Smooth muscle cell (in vitro differentiated cells): ENCODE measurements at regions not wholly inside any gene's neighbourhood (a gene's known extent, or its start where the extent isn't known, plus 50 kb on each side); places are given as distances from the start of the nearest gene placed in this dataset.

Experiments used
- DNase-seq: peaks from one replicate; lab custom pipeline; 2025; ENCODE audit not compliant: unreplicated experiment; lab: John Stamatoyannopoulos, UW
- H2AFZ ChIP-seq: fragments of 200-600 bp; sonication (generic); 2 replicates; pipeline ENCODE4 v1.6.0; 2016; ENCODE audit warnings: antibody characterized with exemption, low read depth, mild to moderate bottlenecking
- H3F3A ChIP-seq: fragments of 200-600 bp; sonication (generic); 2 replicates; pipeline ENCODE4 v1.6.0; 2017; ENCODE audit warnings: antibody characterized with exemption, low read depth
- H3K27ac ChIP-seq: fragments of 200-600 bp; sonication (generic); 2 replicates; pipeline ENCODE4 v1.5.1; 2016; ENCODE audit warnings: low read depth, mild to moderate bottlenecking
- H3K27me3 ChIP-seq: fragments of 200-600 bp; sonication (generic); 2 replicates; pipeline ENCODE4 v1.6.1; 2016; ENCODE audit warnings: low read depth, mild to moderate bottlenecking
- H3K36me3 ChIP-seq: fragments of 200-600 bp; sonication (generic); 2 replicates; pipeline ENCODE4 v1.5.1; 2016; ENCODE audit warnings: low read depth
- H3K4me1 ChIP-seq: fragments of 200-600 bp; sonication (generic); 2 replicates; pipeline ENCODE4 v1.5.1; 2016; ENCODE audit warnings: low read depth
- H3K4me2 ChIP-seq: fragments of 200-600 bp; sonication (generic); 2 replicates; pipeline ENCODE4 v1.6.0; 2016; ENCODE audit warnings: mild to moderate bottlenecking
- H3K4me3 ChIP-seq: fragments of 200-600 bp; sonication (generic); 2 replicates; pipeline ENCODE4 v1.5.1; 2016; ENCODE audit warnings: mild to moderate bottlenecking
- H3K79me2 ChIP-seq: fragments of 200-600 bp; sonication (generic); 2 replicates; pipeline ENCODE4 v1.6.0; 2016; ENCODE audit warnings: low read depth, mild to moderate bottlenecking
- H3K9ac ChIP-seq: fragments of 200-600 bp; sonication (generic); 2 replicates; pipeline ENCODE4 v1.6.0; 2016; ENCODE audit warnings: low read depth
- H3K9me3 ChIP-seq: fragments of 200-600 bp; sonication (generic); replicated peaks from 2 replicates; pipeline ENCODE4 v1.5.1; 2016; ENCODE audit warnings: low read depth
- H4K20me1 ChIP-seq: fragments of 200-600 bp; sonication (generic); 2 replicates; pipeline ENCODE4 v1.6.0; 2016; ENCODE audit warnings: low read depth
- WGBS: methylation state at CpG from one replicate; pipeline ENCODE4 v1.1.7; 2016; ENCODE audit warnings: low lambda C conversion rate; 5-methylcytosine and 5-hydroxymethylcytosine counted together
- TF ChIP-seq, protein P1 (sequence below): fragments of 200-600 bp; sonication (generic); IDR thresholded peaks from 2 replicates; pipeline ENCODE4 v1.5.1; 2017; ENCODE audit warnings: borderline replicate concordance, mild to moderate bottlenecking, antibody characterized with exemption; ENCODE audit not compliant: insufficient read depth, poor library complexity, severe bottlenecking

- no peaks in the 10 kb centered on the region for H3K4me1 ChIP-seq
- no peaks in the 10 kb centered on the region for H3K27me3 ChIP-seq
- no peak overlapping the region for H3K4me2 ChIP-seq
- no peak overlapping the region for H3K27ac ChIP-seq
- H4K20me1 ChIP-seq: no peaks in the 10 kb centered on the region
- H3K4me3 ChIP-seq: no peak overlapping the region
- no peak overlapping the region for H2AFZ ChIP-seq
- H3K9ac ChIP-seq: no peak overlapping the region
- no peaks in the 10 kb centered on the region for H3F3A ChIP-seq
- TF ChIP-seq, protein P1, sequence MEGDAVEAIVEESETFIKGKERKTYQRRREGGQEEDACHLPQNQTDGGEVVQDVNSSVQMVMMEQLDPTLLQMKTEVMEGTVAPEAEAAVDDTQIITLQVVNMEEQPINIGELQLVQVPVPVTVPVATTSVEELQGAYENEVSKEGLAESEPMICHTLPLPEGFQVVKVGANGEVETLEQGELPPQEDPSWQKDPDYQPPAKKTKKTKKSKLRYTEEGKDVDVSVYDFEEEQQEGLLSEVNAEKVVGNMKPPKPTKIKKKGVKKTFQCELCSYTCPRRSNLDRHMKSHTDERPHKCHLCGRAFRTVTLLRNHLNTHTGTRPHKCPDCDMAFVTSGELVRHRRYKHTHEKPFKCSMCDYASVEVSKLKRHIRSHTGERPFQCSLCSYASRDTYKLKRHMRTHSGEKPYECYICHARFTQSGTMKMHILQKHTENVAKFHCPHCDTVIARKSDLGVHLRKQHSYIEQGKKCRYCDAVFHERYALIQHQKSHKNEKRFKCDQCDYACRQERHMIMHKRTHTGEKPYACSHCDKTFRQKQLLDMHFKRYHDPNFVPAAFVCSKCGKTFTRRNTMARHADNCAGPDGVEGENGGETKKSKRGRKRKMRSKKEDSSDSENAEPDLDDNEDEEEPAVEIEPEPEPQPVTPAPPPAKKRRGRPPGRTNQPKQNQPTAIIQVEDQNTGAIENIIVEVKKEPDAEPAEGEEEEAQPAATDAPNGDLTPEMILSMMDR: peak; percentile 60
- no peaks in the 10 kb centered on the region for H3K36me3 ChIP-seq
- no peaks in the 10 kb centered on the region for H3K9me3 ChIP-seq
- WGBS: 62% methylated on average over 2 of the region's 2 CpGs
- no peaks in the 10 kb centered on the region for H3K79me2 ChIP-seq
- no peak for DNase-seq
These were observed 673.6 kb upstream of the TENM3 start for GRCh38 chr4:181569553-181569952.

DNA sequence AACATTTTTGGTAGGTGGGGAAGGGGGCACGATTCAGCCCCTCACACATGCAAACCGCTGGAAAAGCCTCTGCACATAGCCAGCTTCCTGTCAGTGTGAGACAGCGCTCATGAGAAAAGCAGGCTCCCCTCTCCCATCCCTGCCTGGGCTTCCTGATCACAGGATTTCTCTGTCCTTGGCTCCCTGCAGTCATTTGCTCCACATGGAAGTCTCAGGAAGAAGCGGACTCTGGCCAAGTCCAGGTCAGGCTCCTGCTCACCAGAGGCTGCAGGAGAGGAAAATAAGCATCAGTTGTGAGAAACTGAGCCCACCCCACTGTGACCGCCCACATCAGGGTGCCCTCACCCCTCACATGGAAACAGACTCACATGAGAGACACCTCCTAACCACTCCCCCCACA is 664.3 kb upstream of the TENM3 start:
- no peak for DNase-seq
- no peak overlapping the region for H3K4me2 ChIP-seq
- TF ChIP-seq, protein P1: no peak
- no peak overlapping the region for H2AFZ ChIP-seq
- no peaks in the 10 kb centered on the region for H3K9me3 ChIP-seq
- H3K79me2 ChIP-seq: no peaks in the 10 kb centered on the region
- WGBS: 86% methylated on average over 5 of the region's 5 CpGs
- no peak overlapping the region for H3K4me3 ChIP-seq
- no peaks in the 10 kb centered on the region for H3K27me3 ChIP-seq
- H3K9ac ChIP-seq: no peak overlapping the region
- H3F3A ChIP-seq: no peaks in the 10 kb centered on the region
- H3K27ac ChIP-seq: no peak overlapping the region
- no peaks in the 10 kb centered on the region for H3K36me3 ChIP-seq
- no peaks in the 10 kb centered on the region for H3K4me1 ChIP-seq
- H4K20me1 ChIP-seq: no peaks in the 10 kb centered on the region

- no peaks in the 10 kb centered on the region for H3K4me1 ChIP-seq
- TF ChIP-seq, protein P1: no peak
- H3K27me3 ChIP-seq: no peaks in the 10 kb centered on the region
- H3K9me3 ChIP-seq: no peaks in the 10 kb centered on the region
- no peaks in the 10 kb centered on the region for H3F3A ChIP-seq
- no peak overlapping the region for H3K4me3 ChIP-seq
- no peak for DNase-seq
- H3K9ac ChIP-seq: no peak overlapping the region
- H3K4me2 ChIP-seq: no peak overlapping the region
- H3K27ac ChIP-seq: no peak overlapping the region
- no peaks in the 10 kb centered on the region for H4K20me1 ChIP-seq
- H3K36me3 ChIP-seq: no peaks in the 10 kb centered on the region
- WGBS: 91% methylated on average over 2 of the region's 2 CpGs
- H2AFZ ChIP-seq: no peak overlapping the region
- H3K79me2 ChIP-seq: no peaks in the 10 kb centered on the region
These were observed 663.7 kb upstream of the TENM3 start for GRCh38 chr4:181579486-181579885.

DNA sequence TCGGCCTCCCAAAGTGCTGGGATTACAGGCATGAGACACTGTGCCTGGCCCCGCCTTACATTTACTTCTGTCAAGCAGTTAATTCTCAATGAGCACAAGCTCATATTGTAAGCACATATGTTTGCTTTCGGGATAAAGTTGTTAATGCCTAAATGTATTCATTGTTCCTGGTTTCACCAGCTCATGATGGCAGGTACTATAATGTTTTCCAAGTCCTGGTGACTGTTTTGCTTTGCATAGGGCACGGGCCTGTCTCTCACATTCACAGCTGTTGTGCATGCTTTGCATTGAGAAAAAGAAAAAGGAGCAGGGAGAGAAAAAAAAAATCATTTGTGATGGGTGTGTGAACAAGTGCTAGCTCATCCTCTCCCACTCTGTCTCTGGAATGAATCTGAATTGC is 661.2 kb upstream of the TENM3 start:
- no peaks in the 10 kb centered on the region for H4K20me1 ChIP-seq
- H3K27ac ChIP-seq: no peak overlapping the region
- H3K36me3 ChIP-seq: no peaks in the 10 kb centered on the region
- no peak overlapping the region for H3K9ac ChIP-seq
- no peak overlapping the region for H2AFZ ChIP-seq
- no peaks in the 10 kb centered on the region for H3K4me1 ChIP-seq
- no peaks in the 10 kb centered on the region for H3K79me2 ChIP-seq
- no peak overlapping the region for H3K4me2 ChIP-seq
- H3F3A ChIP-seq: no peaks in the 10 kb centered on the region
- WGBS: 96% methylated on average over 4 of the region's 4 CpGs
- H3K4me3 ChIP-seq: no peak overlapping the region
- DNase-seq: no peak
- no peaks in the 10 kb centered on the region for H3K9me3 ChIP-seq
- no peaks in the 10 kb centered on the region for H3K27me3 ChIP-seq
- TF ChIP-seq, protein P1: no peak
